ENCODE measurements at regions not wholly inside any gene's neighbourhood (a gene's known extent, or its start where the extent isn't known, plus 50 kb on each side); places are given as distances from the start of the nearest gene placed in this dataset.
A peak's percentile ranks its signal among the peaks of the same experiment; 100 is the strongest.

DNA sequence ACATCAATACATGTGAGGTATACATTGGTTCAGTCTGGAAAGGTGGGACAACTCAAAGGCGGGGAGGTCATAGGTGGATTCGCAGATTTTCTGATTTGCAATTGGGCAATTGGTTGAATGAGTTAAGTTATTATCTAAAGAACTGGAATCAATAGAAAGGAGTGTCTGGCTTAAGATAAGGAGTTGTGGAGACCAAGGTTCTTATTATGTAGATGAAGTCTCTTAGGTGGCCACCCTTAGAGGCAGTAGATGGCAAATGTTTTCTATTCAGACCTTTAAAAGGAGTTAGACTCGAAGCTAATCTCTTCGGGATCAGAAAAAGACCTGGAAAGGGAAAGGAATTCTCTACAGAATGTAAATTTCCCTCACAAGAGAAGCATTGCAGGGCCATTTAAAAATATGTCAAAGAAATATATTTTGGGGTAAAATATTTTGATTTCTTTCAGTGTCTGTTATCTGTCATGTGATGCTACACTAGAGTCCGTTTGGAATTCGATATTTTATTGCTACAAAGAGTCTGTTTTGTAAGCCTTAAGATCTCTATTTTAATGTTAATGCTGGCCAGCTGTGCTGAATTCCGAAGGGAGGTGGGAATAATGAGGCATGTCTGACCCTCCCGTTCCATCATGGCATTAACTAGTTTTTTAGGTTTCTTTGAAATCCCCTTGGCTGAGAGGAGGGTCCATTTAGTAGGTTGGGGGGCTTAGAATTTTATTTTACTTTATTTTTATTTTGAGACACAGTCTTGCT lies 265.1 kb downstream of the PTPRU start:
- TF ChIP-seq, protein P1, sequence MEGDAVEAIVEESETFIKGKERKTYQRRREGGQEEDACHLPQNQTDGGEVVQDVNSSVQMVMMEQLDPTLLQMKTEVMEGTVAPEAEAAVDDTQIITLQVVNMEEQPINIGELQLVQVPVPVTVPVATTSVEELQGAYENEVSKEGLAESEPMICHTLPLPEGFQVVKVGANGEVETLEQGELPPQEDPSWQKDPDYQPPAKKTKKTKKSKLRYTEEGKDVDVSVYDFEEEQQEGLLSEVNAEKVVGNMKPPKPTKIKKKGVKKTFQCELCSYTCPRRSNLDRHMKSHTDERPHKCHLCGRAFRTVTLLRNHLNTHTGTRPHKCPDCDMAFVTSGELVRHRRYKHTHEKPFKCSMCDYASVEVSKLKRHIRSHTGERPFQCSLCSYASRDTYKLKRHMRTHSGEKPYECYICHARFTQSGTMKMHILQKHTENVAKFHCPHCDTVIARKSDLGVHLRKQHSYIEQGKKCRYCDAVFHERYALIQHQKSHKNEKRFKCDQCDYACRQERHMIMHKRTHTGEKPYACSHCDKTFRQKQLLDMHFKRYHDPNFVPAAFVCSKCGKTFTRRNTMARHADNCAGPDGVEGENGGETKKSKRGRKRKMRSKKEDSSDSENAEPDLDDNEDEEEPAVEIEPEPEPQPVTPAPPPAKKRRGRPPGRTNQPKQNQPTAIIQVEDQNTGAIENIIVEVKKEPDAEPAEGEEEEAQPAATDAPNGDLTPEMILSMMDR (IDR thresholded peaks at IDR 0.05; ENCODE audit: unreplicated experiment in 3 of 3), result no peak
- H3K27me3 Mint-ChIP-seq (ENCODE audit: low read depth), result peaks cover 16% of the 10 kb centered on the region
- peak overlapping the region in 2 of 3 experiments; percentile 5 to 31 for H3K4me3 Mint-ChIP-seq
- no peaks in the 10 kb centered on the region for H3K36me3 Mint-ChIP-seq (ENCODE audit: low read depth)
- H3K4me1 Mint-ChIP-seq, result peaks cover 63% of the 10 kb centered on the region
- peaks cover under 1% of the 10 kb centered on the region for H3K9me3 Mint-ChIP-seq
- peak overlapping the region; percentile 43 to 76 (median 67) for H3K27ac Mint-ChIP-seq

DNA sequence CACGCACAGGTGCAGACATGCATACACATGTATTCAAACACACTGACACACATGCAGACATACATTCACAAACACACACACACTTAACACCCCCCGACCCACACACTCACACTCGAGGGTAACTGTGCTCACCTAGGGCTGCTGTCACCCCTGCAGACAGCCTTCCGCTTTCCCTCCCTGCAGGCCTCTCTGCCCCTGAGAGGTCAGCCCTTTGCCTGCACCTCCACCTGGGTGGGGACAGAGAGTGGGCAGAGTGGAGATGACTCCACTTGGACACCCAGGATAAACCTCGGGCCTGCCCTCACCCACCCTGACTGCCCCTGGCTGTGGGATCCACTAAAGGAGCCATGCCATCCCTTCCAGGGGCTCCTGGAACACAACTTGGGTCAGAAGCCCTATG lies 264.3 kb downstream of the PTPRU start:
- H3K4me1 Mint-ChIP-seq, result peaks cover 55% of the 10 kb centered on the region
- H3K27ac Mint-ChIP-seq, result no peak overlapping the region
- no peaks in the 10 kb centered on the region for H3K36me3 Mint-ChIP-seq (ENCODE audit: low read depth)
- TF ChIP-seq, protein P1 (IDR thresholded peaks at IDR 0.05; ENCODE audit: unreplicated experiment in 3 of 3), result no peak
- peaks cover 7% of the 10 kb centered on the region for H3K9me3 Mint-ChIP-seq
- peaks cover 16% of the 10 kb centered on the region for H3K27me3 Mint-ChIP-seq (ENCODE audit: low read depth)
- H3K4me3 Mint-ChIP-seq, result no peak overlapping the region

DNA sequence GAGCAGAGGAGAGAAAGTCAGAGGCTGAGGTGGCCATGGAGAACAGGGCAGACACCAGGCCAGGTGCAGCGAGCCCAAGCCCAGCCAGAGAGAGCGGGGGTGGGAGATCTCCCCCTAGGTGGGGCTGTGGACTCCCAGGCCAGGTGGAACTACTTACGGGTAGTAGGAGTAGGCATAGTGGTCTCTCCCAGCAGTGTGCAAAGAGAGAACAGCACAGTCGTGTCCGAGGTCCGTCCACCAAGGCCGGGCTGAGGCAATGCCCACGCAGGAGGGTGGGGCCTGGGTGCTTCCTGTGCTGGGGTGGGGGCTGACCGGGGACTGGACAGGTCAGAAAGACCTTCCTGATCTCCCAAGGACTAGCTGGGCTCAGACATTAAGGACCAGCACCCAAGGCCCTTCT lies 263.7 kb downstream of the PTPRU start:
- TF ChIP-seq, protein P1 (IDR thresholded peaks at IDR 0.05; ENCODE audit: unreplicated experiment in 3 of 3), result no peak
- Mint-ChIP-seq H3K36me3 (ENCODE audit: low read depth) (no peaks in the 10 kb centered on the region), H3K9me3 (peaks cover 8% of the 10 kb centered on the region), H3K27me3 (ENCODE audit: low read depth) (peaks cover 16% of the 10 kb centered on the region), H3K4me1 (peaks cover 54% of the 10 kb centered on the region), H3K4me3 (no peak overlapping the region), H3K27ac (no peak overlapping the region)

DNA sequence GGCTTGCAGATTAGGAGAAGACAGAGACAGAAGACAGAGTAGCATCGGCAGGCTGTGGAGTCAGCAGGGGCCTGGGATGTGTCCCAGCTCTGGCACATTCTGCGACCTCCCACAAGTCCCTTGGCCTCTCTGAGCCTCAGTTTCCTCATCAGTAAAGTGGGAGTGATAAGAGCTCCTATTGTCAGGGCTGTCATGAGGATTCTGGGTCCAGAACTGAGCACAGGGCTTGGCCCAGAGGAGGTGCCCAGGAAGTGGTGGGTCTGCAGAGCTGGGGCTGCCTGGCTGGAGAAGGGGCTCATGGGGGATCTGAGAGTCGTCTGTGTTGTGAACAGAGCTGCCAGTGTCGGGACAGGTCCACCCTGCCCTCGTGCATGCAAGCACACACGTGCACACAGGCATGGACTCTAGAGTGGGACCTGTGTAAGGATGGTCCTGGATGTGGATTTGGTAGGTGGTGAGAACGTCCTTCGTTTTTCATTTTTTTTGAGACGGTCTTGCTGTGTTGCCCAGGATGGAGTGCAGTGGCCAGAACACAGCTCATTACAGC lies 262.9 kb downstream of the PTPRU start:
- peaks cover 45% of the 10 kb centered on the region for H3K4me1 Mint-ChIP-seq
- peak overlapping the region in 1 of 3 experiments; percentile 38 for H3K27ac Mint-ChIP-seq
- H3K36me3 Mint-ChIP-seq (ENCODE audit: low read depth), result no peaks in the 10 kb centered on the region
- H3K4me3 Mint-ChIP-seq, result no peak overlapping the region
- TF ChIP-seq, protein P1 (IDR thresholded peaks at IDR 0.05; ENCODE audit: unreplicated experiment in 3 of 3), result no peak
- peaks cover 16% of the 10 kb centered on the region for H3K27me3 Mint-ChIP-seq (ENCODE audit: low read depth)
- peaks cover 15% of the 10 kb centered on the region for H3K9me3 Mint-ChIP-seq

DNA sequence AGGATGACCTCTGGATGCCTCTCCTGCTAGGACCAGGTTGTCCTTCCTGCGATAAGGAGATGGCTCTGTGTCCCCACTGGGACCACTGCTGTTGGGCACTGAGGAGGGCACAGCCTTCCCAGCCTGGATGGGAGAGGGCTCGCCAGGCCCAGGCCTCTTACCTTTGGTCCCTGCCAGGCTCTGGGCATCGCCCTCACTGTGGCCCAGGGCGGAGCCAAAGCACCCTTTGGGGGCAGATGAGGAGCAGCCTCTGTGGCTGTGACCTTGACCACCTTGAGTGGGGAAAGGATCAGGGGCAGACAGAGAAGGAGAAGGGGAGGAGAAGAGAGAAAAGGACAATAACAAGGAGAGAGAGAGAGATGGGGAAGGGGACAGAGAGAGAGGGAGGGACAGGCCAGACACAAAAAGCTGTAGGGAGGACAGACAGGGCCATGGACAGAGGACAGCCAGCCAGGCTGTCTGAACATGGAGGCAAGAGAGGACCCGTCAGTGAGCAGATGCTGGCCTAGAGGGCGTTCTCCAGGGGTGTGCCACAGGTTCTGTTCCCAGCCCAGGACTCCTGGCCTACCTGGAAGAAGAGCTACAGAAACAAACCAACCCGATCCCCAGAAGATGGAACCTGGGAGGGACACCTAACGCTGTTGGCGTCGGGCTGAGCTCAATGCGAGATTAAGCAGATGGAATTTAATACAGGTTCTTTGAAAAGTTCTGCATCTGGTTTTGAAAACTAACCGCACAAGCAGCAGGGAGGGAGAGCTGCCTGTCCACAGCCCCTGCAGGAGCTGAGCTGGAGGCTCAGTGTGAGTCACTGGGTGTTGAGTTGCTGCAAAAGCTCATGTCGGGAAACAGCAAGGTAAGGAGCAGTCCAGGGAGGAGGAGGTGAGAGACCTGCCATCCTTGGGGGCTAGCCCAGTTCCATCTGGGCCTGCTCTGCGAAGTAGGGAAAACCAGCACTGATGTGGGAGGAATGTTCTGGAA lies 262.1 kb downstream of the PTPRU start:
- Mint-ChIP-seq H3K9me3 (peaks cover 18% of the 10 kb centered on the region), H3K27me3 (ENCODE audit: low read depth) (peaks cover 17% of the 10 kb centered on the region), H3K4me1 (peaks cover 38% of the 10 kb centered on the region), H3K36me3 (ENCODE audit: low read depth) (no peaks in the 10 kb centered on the region), H3K27ac (peak overlapping the region in 1 of 3 experiments; percentile 38), H3K4me3 (no peak overlapping the region)
- TF ChIP-seq, protein P1 (IDR thresholded peaks at IDR 0.05; ENCODE audit: unreplicated experiment in 3 of 3), result no peak
